Upper lobe of left lung (tissue), 6 donors: ENCODE measurements at regions not wholly inside any gene's neighbourhood (a gene's known extent, or its start where the extent isn't known, plus 50 kb on each side); places are given as distances from the start of the nearest gene placed in this dataset.

Experiments used
- ATAC-seq, 2 donors: fragments of 200-7000 bp; cut with Tn5 transposase; one replicate each; pipeline ENCODE4 v1.9.1; 2022; ENCODE audit warnings: mild to moderate bottlenecking in 2 of 2, moderate library complexity in 2 of 2; ENCODE audit not compliant: low FRiP score in 2 of 2
- DNase-seq, 2 donors: peaks; one replicate each; pipeline ENCODE4 v3.0.0-alpha.2; 2019 to 2020
- H3K27ac ChIP-seq, 4 donors: fragments of 200-600 bp; sonication (generic); one replicate each; pipeline ENCODE4 v1.5.1; 2016 to 2019
- H3K27me3 ChIP-seq, 4 donors: fragments of 200-600 bp; sonication (generic); one replicate each; pipeline ENCODE4 v1.5.1; 2017 to 2019
- H3K36me3 ChIP-seq, 4 donors: fragments of 200-600 bp; sonication (generic); one replicate each; pipeline ENCODE4 v1.5.1; 2016 to 2019
- H3K4me1 ChIP-seq, 4 donors: fragments of 200-600 bp; sonication (generic); one replicate each; pipeline ENCODE4 v1.5.1; 2018 to 2019
- H3K4me3 ChIP-seq, 4 donors: fragments of 200-600 bp; sonication (generic); one replicate each; pipeline ENCODE4 v1.5.1; 2017 to 2019; ENCODE audit warnings: mild to moderate bottlenecking in 2 of 4, moderate library complexity in 1 of 4
- H3K9me3 ChIP-seq, 4 donors: fragments of 200-600 bp; sonication (generic); one replicate each; pipeline ENCODE4 v1.5.1; 2018 to 2019
- EP300 ChIP-seq, 4 donors: sonication (generic); formaldehyde crosslinking; IDR thresholded peaks; one replicate each; pipeline ENCODE4 v1.5.1; 2017; ENCODE audit warnings: antibody characterized with exemption in 4 of 4, control low read depth in 2 of 4
- POLR2A ChIP-seq, 4 donors: fragments of 450-650 bp; IDR thresholded peaks; one replicate each; pipeline ENCODE4 v1.5.1; 2016 to 2017; ENCODE audit warnings: antibody characterized with exemption in 4 of 4, mild to moderate bottlenecking in 2 of 4
- POLR2AphosphoS5 ChIP-seq, 2 donors: sonication (generic); formaldehyde crosslinking; IDR thresholded peaks; one replicate each; pipeline ENCODE4 v1.5.1; 2017; ENCODE audit warnings: antibody characterized with exemption in 2 of 2
- WGBS, 2 donors: methylation state at CpG; one replicate each; pipeline ENCODE4 v1.1.5; 2017 to 2018; 5-methylcytosine and 5-hydroxymethylcytosine counted together
- TF ChIP-seq, protein P1 (sequence below), 6 experiments: fragments of 450-650 bp in 4 of 6; fragments of 200-600 bp in 2 of 6; sonication (generic) in 2 of 6; IDR thresholded peaks; one replicate each; pipeline ENCODE4 v1.5.1; 2016 to 2019; ENCODE audit warnings: antibody characterized with exemption in 6 of 6
- donor health status: DM: no; HTN: no; CAD: no; lungs with moderate emphysema.
- donor health status: DM: no; HTN: yes; CAD: no; lungs with severe emphysema.

DNA sequence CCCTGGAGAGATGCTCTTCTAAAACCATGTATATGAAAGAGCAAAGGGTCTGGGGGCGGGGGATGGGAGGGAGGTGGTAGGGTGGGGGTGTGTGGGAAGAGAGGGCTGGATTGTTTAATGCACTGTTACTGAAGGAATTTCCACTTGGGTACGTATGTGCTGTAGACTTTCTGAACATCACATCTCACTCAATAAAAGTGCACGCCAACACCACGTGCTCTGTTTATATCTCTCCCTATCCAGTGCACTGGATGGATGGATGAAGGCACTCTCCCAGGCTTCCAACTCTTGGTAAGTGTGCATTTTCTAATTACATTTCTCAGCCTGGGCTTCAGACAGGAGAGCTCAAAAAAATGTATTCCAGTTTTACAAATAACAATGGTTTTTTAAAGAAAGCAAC lies 184.3 kb upstream of the SIX2 start:
- ATAC-seq (no peak), DNase-seq (no peak)
- no peak for TF ChIP-seq EP300 (IDR thresholded peaks at IDR 0.05)
- TF ChIP-seq POLR2AphosphoS5 (IDR thresholded peaks at IDR 0.05): no peak
- no peak for TF ChIP-seq POLR2A (IDR thresholded peaks at IDR 0.05)
- TF ChIP-seq, protein P1, sequence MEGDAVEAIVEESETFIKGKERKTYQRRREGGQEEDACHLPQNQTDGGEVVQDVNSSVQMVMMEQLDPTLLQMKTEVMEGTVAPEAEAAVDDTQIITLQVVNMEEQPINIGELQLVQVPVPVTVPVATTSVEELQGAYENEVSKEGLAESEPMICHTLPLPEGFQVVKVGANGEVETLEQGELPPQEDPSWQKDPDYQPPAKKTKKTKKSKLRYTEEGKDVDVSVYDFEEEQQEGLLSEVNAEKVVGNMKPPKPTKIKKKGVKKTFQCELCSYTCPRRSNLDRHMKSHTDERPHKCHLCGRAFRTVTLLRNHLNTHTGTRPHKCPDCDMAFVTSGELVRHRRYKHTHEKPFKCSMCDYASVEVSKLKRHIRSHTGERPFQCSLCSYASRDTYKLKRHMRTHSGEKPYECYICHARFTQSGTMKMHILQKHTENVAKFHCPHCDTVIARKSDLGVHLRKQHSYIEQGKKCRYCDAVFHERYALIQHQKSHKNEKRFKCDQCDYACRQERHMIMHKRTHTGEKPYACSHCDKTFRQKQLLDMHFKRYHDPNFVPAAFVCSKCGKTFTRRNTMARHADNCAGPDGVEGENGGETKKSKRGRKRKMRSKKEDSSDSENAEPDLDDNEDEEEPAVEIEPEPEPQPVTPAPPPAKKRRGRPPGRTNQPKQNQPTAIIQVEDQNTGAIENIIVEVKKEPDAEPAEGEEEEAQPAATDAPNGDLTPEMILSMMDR (IDR thresholded peaks at IDR 0.05): no peak
- no peaks in the 10 kb centered on the region for H3K36me3 ChIP-seq
- H3K9me3 ChIP-seq: no peaks in the 10 kb centered on the region
- no peaks in the 10 kb centered on the region for H3K4me1 ChIP-seq
- WGBS, 2 donors: 71 to 74% methylated on average over 4 of the region's 4 CpGs
- no peak overlapping the region for H3K27ac ChIP-seq
- H3K27me3 ChIP-seq: no peaks in the 10 kb centered on the region
- no peak overlapping the region for H3K4me3 ChIP-seq

DNA sequence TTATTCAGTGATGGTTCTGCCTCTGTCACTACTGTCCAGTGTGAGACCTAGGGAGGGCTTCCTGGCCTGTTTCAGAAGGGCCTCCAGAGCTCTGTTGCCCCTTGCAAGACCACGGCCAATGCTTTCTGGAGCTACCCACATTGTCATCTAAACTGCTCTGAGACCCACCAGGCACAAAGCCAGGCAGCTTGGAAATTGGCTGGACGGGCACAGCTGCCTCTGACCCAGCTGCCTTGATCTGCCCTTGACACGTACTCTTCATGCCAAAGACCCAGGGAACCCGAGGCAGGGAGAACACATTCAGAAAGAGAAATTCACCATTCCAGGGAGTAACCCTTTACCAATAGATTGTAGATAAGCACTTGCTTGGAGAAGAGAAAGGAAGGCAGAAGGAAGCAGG lies 183.7 kb upstream of the SIX2 start:
- Histone ChIP-seq H3K27ac (no peak overlapping the region), H3K4me1 (no peaks in the 10 kb centered on the region), H3K36me3 (no peaks in the 10 kb centered on the region), H3K27me3 (no peaks in the 10 kb centered on the region), H3K9me3 (no peaks in the 10 kb centered on the region), H3K4me3 (no peak overlapping the region)
- ATAC-seq: no peak
- DNase-seq: no peak
- WGBS, 2 donors: 65 to 78% methylated on average over 3 to 4 of the region's 4 CpGs
- no peak for TF ChIP-seq EP300 (IDR thresholded peaks at IDR 0.05)
- no peak for TF ChIP-seq POLR2AphosphoS5 (IDR thresholded peaks at IDR 0.05)
- no peak for TF ChIP-seq POLR2A (IDR thresholded peaks at IDR 0.05)
- TF ChIP-seq, protein P1 (IDR thresholded peaks at IDR 0.05): no peak

DNA sequence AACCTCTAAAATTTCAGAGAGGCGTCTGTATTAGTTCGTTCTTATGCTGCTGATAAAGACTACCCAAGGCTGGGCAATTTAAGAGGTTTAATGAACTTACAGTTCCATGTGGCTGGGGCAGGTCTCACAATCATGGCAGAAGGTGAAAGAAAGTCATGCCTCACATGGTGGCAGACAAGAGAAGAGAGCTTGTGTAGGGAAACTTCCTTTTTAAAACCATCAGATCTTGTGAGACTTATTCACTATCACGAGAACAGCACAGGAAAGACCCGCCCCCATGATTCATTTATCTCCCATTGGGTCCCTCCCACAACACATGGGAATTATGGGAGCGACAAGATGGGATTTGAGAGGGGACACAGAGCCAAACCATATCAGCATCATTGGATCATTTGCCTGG lies 183.2 kb upstream of the SIX2 start:
- DNase-seq (no peak), ATAC-seq (no peak)
- 84 to 85% methylated on average over 5 of the region's 5 CpGs for WGBS, 2 donors
- Histone ChIP-seq H3K9me3 (no peaks in the 10 kb centered on the region), H3K27ac (no peak overlapping the region), H3K4me1 (no peaks in the 10 kb centered on the region), H3K36me3 (no peaks in the 10 kb centered on the region), H3K4me3 (no peak overlapping the region), H3K27me3 (no peaks in the 10 kb centered on the region)
- TF ChIP-seq POLR2A (IDR thresholded peaks at IDR 0.05) (no peak), EP300 (IDR thresholded peaks at IDR 0.05) (no peak), POLR2AphosphoS5 (IDR thresholded peaks at IDR 0.05) (no peak)
- TF ChIP-seq, protein P1 (IDR thresholded peaks at IDR 0.05): no peak

DNA sequence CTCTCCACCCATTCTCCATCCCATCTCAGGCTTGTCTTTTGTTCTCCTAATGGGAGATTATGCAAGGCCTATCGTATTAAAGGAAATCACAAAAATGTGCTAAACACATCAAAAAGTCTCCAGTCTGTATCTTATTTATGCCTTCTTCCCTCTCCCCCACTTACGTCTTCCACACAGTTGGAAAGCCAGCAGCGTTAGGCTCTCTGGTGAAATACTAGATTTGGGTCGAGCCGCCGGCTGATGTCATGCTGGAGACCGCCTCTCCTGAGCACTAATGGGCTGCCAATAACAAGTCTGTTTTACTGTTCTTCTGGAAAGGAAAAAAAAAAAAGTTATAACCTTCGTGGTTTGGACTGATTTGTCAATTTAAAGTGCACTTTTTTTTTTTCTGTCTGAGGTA lies 182.7 kb upstream of the SIX2 start:
- no peak for DNase-seq
- ATAC-seq: peak in 1 of 2 donors; percentile 94
- Histone ChIP-seq H3K27ac (no peak overlapping the region), H3K4me3 (no peak overlapping the region), H3K9me3 (no peaks in the 10 kb centered on the region), H3K4me1 (no peaks in the 10 kb centered on the region), H3K27me3 (no peaks in the 10 kb centered on the region), H3K36me3 (no peaks in the 10 kb centered on the region)
- WGBS, 2 donors: 65 to 76% methylated on average over 8 of the region's 8 CpGs
- TF ChIP-seq EP300 (IDR thresholded peaks at IDR 0.05) (no peak), POLR2AphosphoS5 (IDR thresholded peaks at IDR 0.05) (no peak), POLR2A (IDR thresholded peaks at IDR 0.05) (no peak)
- TF ChIP-seq, protein P1 (IDR thresholded peaks at IDR 0.05): no peak

DNA sequence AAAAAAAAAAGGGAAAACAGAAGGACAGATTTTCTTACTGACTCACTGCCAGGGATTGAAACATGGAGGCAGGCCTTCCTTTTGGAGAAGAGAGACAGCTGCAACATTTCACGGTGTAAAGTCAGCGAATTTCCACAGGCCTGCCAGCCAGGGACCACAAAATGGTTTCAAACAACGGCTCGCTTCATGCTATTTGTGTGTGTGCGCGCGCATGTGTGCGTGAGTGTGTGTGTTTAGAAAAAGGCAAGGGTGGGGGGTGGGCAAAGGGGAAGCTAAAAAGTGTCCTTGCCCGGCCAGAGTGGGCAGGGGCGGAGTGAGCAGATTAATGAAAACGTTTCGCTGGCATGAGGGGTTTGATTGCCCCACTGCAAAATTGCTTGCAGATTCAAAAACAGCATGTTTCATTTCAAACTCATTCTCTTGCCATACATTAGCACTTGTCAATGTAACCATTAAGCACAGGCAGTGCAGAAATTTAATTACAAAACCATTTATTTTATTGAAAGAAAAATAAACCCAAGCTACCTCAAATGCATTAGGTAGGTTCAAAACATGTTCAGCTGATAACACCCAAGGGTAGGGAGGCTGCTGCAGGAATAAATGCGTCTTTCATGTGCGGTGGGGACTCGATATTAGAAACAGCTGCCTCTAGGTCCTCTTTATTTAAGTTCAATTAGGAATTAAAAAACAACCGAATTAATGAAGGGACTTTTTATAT lies 182.1 kb upstream of the SIX2 start:
- WGBS, 2 donors: 75 to 80% methylated on average over 16 of the region's 16 CpGs
- Histone ChIP-seq H3K4me3 (no peak overlapping the region), H3K27ac (no peak overlapping the region), H3K4me1 (no peaks in the 10 kb centered on the region), H3K9me3 (no peaks in the 10 kb centered on the region), H3K27me3 (no peaks in the 10 kb centered on the region), H3K36me3 (no peaks in the 10 kb centered on the region)
- ATAC-seq: no peak
- TF ChIP-seq POLR2A (IDR thresholded peaks at IDR 0.05): no peak
- TF ChIP-seq, protein P1 (IDR thresholded peaks at IDR 0.05): no peak
- TF ChIP-seq EP300 (IDR thresholded peaks at IDR 0.05): no peak
- TF ChIP-seq POLR2AphosphoS5 (IDR thresholded peaks at IDR 0.05): no peak
- no peak for DNase-seq
